ENCODE measurements at regions not wholly inside any gene's neighbourhood (a gene's known extent, or its start where the extent isn't known, plus 50 kb on each side); places are given as distances from the start of the nearest gene placed in this dataset.

DNA sequence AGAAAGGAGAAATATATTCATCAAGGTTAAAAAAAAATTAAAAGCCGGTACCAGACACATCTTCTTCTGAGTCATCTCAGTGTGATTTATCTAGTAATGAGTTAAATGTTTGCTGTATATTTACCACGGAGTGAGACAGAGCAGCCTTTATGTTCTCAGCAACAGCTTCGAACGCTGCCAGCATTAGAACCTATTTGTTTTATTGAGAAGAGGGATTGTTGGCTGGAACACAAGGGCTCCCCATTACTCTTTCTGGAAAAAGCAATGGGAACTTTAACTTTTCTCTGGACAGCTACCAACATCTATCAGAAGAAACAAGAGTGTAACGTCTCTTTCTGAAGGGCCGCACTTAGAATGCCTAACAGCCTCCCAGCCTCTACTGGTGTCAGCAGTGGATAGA, 105.3 kb upstream of the TAB2 start:
- no peak for DNase-seq (ENCODE audit: extremely low read depth in 1 of 2, low read depth in 1 of 2)

DNA sequence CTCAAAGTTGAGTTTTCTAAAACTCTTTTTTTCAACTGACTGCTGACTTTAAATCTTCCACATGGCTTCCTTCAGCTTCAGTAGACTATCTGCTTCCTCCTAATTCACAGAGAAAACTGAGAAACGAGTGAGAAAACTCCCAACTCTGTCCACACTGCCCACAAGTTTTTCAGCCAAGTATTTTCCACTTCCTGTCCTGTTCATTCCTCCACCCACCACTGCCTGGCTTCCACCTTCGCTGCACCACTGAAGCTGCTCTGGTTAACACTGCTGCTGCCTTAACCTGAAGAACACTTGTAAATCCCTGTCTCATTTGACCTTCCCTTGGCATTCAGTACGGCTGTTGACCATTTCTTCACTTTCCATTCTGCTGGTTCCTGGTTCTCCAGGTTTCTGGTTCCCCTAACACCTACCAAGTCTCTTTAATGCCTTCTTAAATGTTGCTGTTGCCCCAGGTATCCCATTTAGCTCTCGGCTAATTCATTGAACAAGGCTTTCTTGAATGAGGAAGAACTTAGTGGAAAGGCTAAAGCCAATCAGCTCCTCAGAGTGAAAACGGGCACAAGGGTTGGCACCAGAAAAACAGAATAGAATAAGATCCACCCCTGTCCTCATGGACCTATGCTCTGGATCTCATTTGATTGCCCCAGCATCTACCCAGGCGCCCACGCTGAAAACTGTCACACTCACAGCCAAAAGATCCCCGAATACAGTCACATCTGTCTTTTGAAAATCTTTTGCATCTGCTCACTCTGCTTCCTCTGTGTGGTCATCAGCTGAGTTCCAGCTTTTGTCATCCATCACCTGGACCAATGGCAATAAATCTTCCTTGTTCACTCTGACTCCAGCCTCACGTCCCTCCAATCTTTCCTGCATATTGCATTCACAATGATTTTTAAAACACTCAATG, 104.4 kb upstream of the TAB2 start:
- DNase-seq (ENCODE audit: extremely low read depth in 1 of 2, low read depth in 1 of 2): peak; percentile 35 to 51

DNA sequence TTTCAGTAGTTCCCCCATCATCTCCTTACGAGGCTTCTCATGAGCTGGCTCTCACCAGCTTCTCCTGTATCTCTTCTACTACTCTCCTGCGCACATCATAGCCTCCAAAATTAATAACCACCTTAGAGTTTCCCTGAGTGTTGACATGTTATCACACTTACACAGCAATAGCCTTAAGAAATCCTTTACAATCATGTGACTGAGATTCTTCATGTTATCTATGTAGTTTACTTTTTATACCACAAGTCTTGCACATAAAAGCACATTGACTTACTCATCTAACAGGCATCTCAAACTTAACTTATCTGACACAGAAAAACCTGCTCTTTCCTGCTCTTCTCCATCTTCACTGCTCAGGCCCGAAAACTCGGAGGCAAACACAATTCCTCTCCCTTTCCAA, 103.7 kb upstream of the TAB2 start:
- DNase-seq (ENCODE audit: extremely low read depth in 1 of 2, low read depth in 1 of 2): no peak

DNA sequence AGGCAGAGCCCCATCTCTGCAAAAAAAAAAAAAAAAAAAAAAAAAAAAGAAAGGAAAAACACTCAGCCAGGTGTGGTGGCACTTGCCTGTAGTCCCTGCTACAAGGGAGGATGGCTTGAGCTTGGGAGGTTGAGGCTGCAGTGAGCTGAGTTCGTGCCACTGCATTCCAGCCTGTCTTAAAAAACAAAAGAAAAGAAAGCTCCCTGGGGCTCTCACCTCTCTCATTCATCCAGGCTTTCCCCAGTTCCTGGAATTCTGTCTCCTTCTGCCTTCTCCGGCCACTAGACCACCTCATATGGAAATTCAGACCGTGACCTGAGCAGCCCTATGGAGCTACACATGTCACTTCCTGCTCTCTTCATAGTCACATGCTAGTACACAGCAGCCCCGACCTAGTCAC, 101.1 kb upstream of the TAB2 start:
- DNase-seq (ENCODE audit: extremely low read depth in 1 of 2, low read depth in 1 of 2): no peak

DNA sequence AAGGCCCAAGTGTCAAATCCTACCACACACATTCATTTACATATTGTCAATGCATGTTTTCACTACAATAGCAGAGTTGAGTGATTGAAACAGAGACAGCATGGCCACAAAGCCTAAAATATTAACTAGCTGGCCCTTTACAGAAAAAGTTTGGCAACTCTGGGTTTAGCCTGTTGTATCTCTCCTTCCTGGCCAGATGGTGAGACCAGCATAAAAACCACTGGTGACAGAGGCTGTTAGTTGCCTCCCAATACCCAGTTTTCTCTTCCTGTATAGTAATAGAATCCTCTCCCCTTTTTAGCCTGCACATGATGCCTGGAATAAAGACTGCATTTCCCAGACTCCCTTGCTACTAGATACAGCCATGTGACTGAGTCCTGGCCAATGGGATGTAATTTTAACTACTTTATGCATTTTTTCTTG, 100.0 kb upstream of the TAB2 start:
- no peak for DNase-seq (ENCODE audit: extremely low read depth in 1 of 2, low read depth in 1 of 2)

DNA sequence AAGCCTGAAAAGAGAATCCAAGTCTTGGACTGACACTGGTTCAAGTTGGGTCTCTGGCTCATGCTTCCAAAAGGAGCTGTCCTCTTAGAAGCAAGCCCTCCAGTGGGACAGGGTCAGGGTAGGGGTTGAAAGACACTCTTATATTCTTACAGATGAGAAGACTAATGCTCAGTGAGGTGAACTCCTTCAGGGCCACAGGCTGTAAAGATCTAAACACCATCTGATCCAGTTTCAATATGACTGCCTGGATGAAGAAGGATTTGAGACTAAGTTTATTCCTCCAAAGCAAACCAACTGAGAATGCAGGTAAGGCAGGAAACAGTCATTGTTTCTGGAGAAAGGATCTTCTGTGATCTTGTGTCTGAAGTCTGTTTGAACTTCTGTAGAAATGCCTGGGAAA, 99.0 kb upstream of the TAB2 start:
- DNase-seq (ENCODE audit: extremely low read depth in 1 of 2, low read depth in 1 of 2): no peak

DNA sequence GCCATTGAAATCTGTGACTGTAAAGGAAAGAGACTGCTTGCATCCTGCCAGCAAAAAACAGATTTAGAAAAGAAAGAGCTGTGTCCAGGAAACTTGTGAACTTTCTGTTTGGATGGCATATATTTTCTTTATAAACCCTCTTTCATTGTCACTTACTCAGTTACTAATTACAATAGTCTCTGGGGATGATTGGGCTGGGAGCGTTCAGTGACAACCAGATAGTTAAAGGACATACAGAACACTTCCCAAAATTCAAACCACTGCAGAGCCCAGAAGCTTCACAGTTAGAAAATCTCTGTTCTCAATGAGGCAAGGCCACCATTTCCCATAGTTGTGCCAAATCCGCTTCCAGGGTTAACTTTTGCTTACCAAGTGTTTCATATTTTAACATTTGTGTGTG, 98.6 kb upstream of the TAB2 start:
- DNase-seq (ENCODE audit: extremely low read depth in 1 of 2, low read depth in 1 of 2): no peak

DNA sequence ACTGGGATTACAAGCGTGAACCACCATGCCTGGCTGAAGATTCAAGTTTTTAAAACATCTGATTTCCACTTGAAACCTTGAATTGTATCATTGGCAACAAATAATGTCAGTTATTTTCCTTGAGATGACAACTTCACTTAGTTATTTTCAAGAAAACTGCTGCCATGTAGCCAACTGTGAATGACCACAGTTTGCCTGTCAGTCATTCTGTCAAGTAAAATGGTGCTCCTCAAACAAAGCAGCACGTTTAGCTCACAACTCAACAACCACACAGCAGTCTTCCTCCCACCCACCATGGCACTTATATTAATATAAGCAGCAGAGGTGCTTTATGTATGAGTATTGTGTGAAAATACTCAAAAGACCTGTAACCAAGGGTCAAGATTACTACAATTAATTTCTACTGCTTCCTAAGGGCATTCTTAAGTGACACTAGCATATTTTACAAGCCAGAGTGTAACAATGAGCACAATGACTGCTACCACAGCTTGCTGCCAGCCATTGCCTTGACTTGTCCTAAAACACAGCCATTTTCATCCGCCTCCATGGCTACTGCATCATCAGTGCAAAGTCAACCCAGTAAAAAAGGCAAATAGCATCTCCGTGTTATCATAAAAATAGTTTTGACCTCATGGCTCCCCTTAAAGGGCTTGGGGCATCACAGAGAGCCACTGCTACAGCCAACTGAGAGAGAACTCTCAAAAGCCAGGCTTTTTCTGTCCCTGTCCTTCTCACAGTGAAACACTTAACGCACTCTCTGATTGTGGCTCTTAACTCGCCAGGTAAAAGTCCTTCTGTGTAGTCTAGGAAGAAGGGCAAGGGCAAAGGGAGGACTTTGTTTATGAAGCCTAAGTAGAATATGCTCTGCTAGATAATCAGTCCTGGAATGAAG, 96.4 kb upstream of the TAB2 start:
- DNase-seq (ENCODE audit: extremely low read depth in 1 of 2, low read depth in 1 of 2): no peak

DNA sequence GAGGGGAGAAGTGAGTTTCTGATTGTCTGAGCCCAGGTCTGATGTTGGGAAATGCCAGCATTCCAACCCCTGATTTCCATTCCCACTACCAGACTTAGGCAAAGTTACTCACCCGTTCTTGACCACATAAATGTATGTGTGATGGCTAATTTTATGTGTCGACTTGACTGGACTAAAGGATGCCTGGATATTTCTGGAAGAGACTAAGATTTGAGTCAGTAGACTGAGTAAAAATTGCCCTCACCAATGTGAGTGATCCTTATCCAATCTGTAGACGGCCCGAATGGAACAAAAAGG, 95.8 kb upstream of the TAB2 start:
- no peak for DNase-seq (ENCODE audit: extremely low read depth in 1 of 2, low read depth in 1 of 2)

DNA sequence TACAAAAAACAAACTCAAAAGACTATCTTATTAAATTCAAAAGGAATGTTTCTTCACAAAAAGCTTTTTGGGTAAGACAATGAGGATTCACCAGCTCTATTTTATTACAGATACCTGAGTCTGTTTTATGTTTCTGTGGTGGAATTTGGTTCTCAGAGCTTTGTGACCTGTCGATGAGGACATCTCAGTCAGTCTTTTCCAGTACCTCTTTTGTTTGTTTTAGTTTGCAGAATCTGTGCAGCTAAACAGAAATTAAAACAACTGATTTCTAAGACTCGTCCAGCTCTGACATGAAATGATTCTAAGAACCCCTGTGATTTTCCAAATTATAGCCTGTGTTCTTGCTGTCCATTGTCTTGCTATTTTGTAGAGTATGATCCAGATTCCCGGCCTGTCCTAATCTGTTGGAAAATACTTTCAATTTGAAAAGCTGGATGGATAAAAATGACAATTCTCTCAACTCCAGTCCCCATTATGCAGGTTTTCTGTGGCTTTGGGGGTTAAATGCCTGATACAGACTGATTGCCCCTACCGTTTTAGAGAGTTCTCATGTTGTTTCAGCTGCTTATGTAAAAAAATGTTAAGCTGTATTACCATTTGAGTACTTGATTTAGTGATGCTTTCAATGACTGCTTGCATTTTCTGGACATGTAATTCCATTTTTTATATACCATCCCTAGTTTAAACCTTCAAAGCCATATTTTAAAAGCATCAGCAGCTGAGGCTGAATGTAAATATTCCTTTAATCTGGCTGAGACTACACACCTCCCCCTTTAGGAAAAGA, 94.2 kb upstream of the TAB2 start:
- DNase-seq (ENCODE audit: extremely low read depth in 1 of 2, low read depth in 1 of 2): no peak

DNA sequence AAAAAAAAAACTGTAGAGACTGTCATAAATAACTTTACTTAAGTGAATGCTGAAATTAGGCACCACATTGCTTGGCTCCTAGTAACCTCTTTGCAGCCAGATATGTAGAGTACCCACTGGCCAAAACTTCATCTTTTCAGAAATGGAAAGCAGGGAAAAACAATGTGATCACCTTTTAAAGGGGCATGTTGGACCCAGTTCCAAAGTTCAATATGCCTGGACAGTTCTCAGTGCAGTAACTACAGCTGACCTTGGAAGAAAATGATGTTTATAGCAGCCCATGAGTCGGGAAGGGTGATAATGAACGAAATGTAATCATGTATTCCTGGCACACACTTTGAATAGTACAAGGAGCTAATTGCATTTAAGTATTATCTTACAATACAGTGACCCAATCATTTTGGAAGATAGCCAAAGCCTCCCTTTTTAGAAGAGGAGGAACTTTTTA, 93.6 kb upstream of the TAB2 start:
- no peak for DNase-seq (ENCODE audit: extremely low read depth in 1 of 2, low read depth in 1 of 2)

DNA sequence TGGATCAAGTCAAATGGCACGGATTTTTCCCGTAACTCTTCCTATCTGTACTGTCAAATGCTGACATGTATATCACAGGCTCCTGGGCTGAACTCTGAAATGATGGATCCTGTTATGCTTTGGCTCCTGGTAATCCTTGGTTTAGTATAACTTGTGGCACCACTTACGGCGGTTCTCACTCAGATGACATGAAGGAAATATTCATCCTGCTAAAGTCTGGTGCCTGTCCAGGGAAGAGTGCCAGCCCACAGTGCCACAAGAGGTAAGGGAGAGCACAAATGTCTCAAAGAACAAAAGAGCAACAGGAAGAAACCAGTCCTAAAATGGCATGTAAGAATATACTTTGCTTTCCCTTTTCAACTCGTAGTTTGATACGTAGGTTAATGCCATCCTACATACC, 93.1 kb upstream of the TAB2 start:
- DNase-seq (ENCODE audit: extremely low read depth in 1 of 2, low read depth in 1 of 2): no peak

DNA sequence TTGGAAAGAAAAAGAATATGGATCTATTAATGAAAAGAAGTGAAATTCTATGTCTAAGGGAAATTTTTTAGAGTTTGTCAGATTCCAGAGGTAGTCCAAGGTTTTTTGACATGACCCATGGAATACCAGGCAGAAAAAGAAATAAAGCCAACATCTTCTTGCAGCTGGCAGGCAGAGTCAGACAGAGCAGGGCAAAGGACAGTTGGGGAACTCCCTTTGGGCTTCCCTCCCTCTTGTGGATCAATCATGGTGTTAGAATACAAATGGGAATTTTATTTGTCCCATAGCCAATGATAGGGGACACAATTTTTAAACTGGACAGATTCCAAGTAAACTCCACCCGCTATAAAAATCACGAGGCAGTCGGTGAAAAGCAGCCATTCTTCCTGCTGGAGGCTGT, 92.1 kb upstream of the TAB2 start:
- DNase-seq (ENCODE audit: extremely low read depth in 1 of 2, low read depth in 1 of 2): no peak

DNA sequence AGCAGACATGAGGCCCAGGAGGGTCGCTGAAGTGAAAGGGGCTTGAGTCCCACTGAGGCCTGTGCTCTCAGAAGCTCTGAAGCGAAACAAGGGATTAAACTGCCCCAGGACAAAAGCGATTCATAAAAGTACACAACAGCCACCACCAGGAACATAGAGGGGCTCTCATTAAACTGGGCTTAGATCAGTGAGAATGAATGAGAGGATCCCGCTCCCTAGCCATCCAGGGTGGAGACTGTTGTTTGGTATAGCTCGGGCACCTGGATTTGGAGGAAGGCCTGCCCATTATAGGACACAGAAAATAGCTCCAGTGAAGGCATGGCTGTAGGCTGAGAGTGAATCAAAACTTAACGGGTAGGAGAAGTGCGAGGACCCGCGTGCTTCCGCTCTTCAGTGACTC, 91.6 kb upstream of the TAB2 start:
- no peak for DNase-seq (ENCODE audit: extremely low read depth in 1 of 2, low read depth in 1 of 2)

DNA sequence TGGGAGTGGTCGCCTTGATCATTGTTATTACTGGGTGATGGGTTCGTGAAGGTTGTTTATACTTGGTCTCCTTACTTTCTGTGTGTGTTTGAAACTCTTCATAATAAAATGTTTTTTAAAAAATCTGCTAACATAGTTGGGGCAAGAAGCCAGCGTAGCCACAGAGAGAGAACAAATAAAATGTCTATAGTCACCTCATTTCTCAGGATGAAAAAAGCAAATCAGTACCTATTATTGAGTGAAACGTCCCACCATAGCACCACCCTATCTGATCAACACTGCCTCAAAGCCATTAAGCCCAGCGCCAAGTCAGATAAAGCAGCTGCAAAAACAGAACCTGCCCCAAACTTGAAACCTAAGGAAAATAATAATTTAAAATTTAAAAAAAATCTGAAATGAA, 89.7 kb upstream of the TAB2 start:
- no peak for DNase-seq (ENCODE audit: extremely low read depth in 1 of 2, low read depth in 1 of 2)

DNA sequence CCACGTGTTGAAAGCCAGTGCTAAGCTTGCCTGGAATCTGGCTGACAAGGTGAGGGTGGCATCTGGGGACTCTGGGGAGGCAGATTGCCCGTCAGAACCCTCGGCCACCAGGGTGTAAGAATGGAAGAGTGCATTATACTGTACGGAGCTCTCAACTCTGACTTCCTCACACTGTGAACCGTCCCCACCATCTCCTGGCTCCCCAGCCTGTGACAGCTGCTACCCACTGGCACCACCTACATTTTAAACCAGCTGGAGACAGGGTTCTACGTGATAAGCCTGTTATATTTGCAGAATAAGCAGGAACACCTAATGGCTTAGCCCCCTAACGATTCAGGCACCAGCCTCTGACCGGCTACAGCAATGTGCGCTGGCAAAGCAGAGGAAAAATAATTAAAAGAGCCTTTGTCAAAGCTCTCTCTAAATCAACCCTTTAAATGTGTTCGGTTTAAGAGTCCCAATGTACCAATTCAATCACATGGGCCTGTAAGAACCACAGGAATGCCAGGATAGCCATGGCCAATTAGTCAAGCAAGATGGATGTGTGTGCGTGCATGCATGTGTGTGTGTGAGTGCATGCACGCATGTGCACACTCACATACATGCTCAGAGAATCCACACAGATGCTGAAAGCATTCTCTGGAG, 89.1 kb upstream of the TAB2 start:
- no peak for DNase-seq (ENCODE audit: extremely low read depth in 1 of 2, low read depth in 1 of 2)

DNA sequence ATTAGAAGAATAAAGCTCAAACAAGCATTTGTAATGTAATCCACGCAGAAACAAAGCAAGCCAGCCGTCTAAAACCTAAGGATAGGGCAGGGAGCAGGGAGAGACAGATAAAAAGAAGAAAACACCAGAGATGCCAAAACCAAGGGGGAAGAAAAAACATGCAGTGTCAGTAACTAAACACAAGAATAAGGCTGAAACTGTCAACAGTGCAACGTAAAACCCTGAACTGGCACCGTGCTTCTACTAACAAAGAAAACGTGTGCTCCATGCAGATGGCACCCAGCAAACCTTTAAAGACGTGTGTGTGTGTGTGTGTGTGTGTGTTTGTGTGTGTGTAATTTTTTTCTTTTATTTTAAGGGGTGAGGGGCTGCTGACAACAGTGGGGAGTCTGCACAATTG, 88.4 kb upstream of the TAB2 start:
- no peak for DNase-seq (ENCODE audit: extremely low read depth in 1 of 2, low read depth in 1 of 2)

DNA sequence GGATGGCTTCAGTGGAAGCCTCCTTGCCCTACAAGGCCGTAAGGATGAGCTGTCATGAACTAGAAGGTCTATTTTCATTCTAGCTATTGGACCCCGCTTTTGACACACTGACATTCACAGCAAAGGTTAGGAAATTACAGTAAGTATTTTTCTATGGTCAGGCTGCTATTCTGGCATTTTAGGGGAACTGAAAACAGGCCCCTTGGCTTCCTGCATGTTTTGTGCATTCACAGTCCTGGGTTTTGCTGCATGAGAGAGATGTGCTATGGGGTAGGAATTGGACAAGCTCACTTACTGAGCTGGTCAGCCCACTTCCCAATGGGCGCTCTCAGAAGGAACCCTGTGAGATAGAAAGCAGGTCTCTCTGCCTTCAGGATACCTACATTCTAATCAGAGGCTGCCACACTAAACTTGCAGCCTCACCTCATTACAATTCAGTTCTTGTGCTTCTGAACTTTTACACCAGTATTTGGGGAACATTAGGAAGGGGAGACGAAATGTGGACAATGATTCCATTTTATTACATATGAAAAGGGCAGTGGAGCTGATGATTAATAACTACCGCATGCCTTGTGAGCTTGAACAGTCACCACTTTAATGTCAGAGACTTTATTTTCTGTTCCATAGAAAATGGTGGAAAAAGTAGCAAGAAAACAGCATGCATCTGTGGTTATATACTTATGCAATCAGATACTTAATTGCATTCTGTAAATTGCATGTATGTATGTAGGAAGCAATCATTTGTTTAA, 86.6 kb upstream of the TAB2 start:
- DNase-seq (ENCODE audit: extremely low read depth in 1 of 2, low read depth in 1 of 2): no peak

DNA sequence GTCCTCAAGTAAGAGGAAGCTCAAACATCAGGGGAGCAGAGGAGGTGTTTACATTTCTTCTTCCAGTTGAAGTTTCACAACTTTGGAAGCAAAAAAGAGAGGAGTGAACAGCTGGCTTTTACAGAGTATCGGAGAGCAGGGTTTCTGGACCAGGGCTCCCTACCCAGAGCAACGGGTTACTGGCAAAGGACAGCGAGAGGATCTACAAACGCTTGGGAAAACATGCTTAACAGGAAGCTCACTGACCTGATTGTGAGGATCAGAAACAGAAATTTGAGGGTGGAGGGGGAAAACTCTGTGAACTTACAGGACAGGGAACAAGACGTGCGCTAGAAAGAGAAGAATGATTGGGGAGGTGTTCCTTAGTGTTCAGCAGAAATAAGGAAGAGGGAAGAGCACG, 85.7 kb upstream of the TAB2 start:
- DNase-seq (ENCODE audit: extremely low read depth in 1 of 2, low read depth in 1 of 2): no peak

DNA sequence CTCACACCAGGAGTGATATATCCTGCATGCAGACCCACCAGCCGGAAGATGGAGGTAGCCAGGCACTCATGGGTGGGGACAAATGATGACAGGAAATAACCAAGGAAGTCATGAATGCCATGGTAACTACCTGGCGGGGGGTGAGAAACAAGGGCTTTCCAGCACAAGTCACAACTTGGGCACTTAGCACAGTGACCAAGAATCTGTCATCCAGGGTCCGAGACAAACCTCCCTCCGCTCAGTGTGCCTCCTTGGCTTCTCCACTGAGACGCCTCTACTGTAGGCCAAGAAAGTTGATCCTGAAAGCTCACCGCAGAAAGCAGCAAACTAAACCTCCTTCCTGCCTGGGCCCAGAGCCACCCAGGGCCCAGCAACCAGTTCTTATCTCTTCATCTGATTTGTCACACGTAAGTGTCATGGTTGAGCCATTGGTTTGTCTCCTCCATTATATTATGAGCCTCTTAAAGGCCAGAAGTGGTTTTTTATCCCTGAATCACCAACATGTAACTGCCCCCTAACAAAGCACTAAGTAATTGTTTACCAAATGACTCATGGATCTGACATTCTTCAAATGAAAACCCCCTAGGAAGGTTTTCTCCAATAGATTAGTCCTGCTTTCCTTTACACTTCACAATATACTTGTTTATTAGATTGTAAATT, 84.3 kb upstream of the TAB2 start:
- DNase-seq (ENCODE audit: extremely low read depth in 1 of 2, low read depth in 1 of 2): peak; percentile 29 to 49
